B cell (primary cell): ENCODE measurements at regions not wholly inside any gene's neighbourhood (a gene's known extent, or its start where the extent isn't known, plus 50 kb on each side); places are given as distances from the start of the nearest gene placed in this dataset.

ENCODE experiments used
- ATAC-seq: fragments of 200-7000 bp; cut with Tn5 transposase; one replicate; pipeline ENCODE4 v1.10.0; 2021; ENCODE audit warnings: low read depth, mild to moderate bottlenecking, moderate number of reproducible peaks, moderate library complexity
- CTCF ChIA-PET: fragments of 350-600 bp; sonication (Branson Sonifier 250); formaldehyde crosslinking; loops from one replicate; lab custom pipeline; 2021; ENCODE audit warnings: antibody characterized with exemption, inconsistent platforms; lab: Charles Lee
- POLR2A ChIA-PET: fragments of 350-600 bp; sonication (Branson Sonifier 250); formaldehyde crosslinking; loops from one replicate; lab custom pipeline; 2021; ENCODE audit warnings: antibody characterized with exemption; lab: Charles Lee
- DNase-seq: peaks from one replicate; pipeline ENCODE4 v3.0.0; 2013
- H2AFZ ChIP-seq: 2 replicates; pipeline ENCODE4 v1.6.1; 2012; ENCODE audit warnings: mild to moderate bottlenecking, low read depth, low read length; ENCODE audit not compliant: insufficient read depth, poor library complexity, severe bottlenecking
- H3K27ac ChIP-seq, 2 donors: 1 replicate in 1 of 2; 2 replicates in 1 of 2; pipeline ENCODE4 v1.5.1; 2012 to 2013; ENCODE audit warnings: low read length in 2 of 2, mild to moderate bottlenecking in 2 of 2, moderate library complexity in 1 of 2
- H3K27me3 ChIP-seq, 4 experiments: fragments of 200-600 bp in 1 of 4; sonication (generic) in 1 of 4; replicated peaks in 1 of 4; 1 replicate in 2 of 4; 2 replicates in 2 of 4; pipeline versions ENCODE4 v1.6.1 to v1.7.0; 2013 to 2016; ENCODE audit warnings: low read length in 3 of 4, mild to moderate bottlenecking in 2 of 4, mixed read lengths in 1 of 4, moderate library complexity in 1 of 4; ENCODE audit not compliant: insufficient read depth in 4 of 4, control insufficient read depth in 3 of 4; ENCODE audit errors: control extremely low read depth in 1 of 4
- H3K36me3 ChIP-seq, 2 experiments: replicated peaks in 1 of 2; 1 replicate in 1 of 2; 2 replicates in 1 of 2; pipeline versions ENCODE4 v1.6.1 to v1.7.1; 2013; ENCODE audit warnings: low read length in 1 of 2; ENCODE audit not compliant: insufficient read depth in 2 of 2, control insufficient read depth in 1 of 2; ENCODE audit errors: control extremely low read depth in 1 of 2, extremely low read depth in 1 of 2
- H3K4me1 ChIP-seq, 2 donors: fragments of 200-600 bp in 1 of 2; sonication (generic) in 1 of 2; 1 replicate in 1 of 2; 2 replicates in 1 of 2; pipeline versions ENCODE4 v1.5.1 to v1.6.1; 2013 to 2017; ENCODE audit warnings: low read length in 2 of 2; ENCODE audit not compliant: control insufficient read depth in 2 of 2, insufficient read depth in 2 of 2
- H3K4me2 ChIP-seq: replicated peaks from 2 replicates; pipeline ENCODE3; 2012; ENCODE audit warnings: mild to moderate bottlenecking, low read depth, low read length; ENCODE audit not compliant: poor library complexity, severe bottlenecking
- H3K4me3 ChIP-seq, 5 experiments: fragments of 200-600 bp in 1 of 5; sonication (generic) in 1 of 5; 1 replicate in 3 of 5; 2 replicates in 2 of 5; pipeline versions ENCODE4 v1.5.1 to v1.7.0; 2011 to 2016; ENCODE audit warnings: low read length in 4 of 5, mild to moderate bottlenecking in 4 of 5, low read depth in 2 of 5, control low read depth in 1 of 5, moderate library complexity in 1 of 5; ENCODE audit not compliant: insufficient read depth in 1 of 5; ENCODE audit errors: control extremely low read depth in 1 of 5, extremely low read depth in 1 of 5
- H3K79me2 ChIP-seq: fragments of 200-600 bp; sonication (generic); one replicate; pipeline ENCODE4 v1.6.0; 2016; ENCODE audit warnings: low read length; ENCODE audit not compliant: control insufficient read depth, insufficient read depth
- H3K9ac ChIP-seq: fragments of 200-600 bp; sonication (generic); 2 replicates; pipeline ENCODE4 v1.6.1; 2017; ENCODE audit warnings: mild to moderate bottlenecking, low read length, moderate library complexity
- H3K9me3 ChIP-seq, 3 donors: one replicate each; pipeline versions ENCODE4 v1.6.1 to v1.7.1; 2013; ENCODE audit warnings: low read length in 2 of 3; ENCODE audit not compliant: control insufficient read depth in 2 of 3, insufficient read depth in 1 of 3; ENCODE audit errors: control extremely low read depth in 1 of 3
- H4K20me1 ChIP-seq: 2 replicates; pipeline ENCODE4 v1.6.0; 2012; ENCODE audit warnings: mild to moderate bottlenecking, low read length; ENCODE audit not compliant: insufficient read depth, control insufficient read depth, poor library complexity, severe bottlenecking
- H3K27ac Mint-ChIP-seq: one replicate; pipeline ENCODE4 v1.8.0; 2021; ENCODE audit warnings: mixed read lengths
- H3K27me3 Mint-ChIP-seq: one replicate; pipeline ENCODE4 v1.8.0; 2021; ENCODE audit warnings: mixed read lengths
- H3K4me1 Mint-ChIP-seq: one replicate; pipeline ENCODE4 v1.8.0; 2021; ENCODE audit warnings: mixed read lengths
- H3K4me3 Mint-ChIP-seq: one replicate; pipeline ENCODE4 v1.8.0; 2021; ENCODE audit warnings: mixed read lengths
- H3K9me3 Mint-ChIP-seq: one replicate; pipeline ENCODE4 v1.8.0; 2022; ENCODE audit warnings: mixed read lengths; ENCODE audit not compliant: insufficient read depth
- CTCF ChIP-seq: fragments of 200-600 bp; IDR thresholded peaks from one replicate; pipeline ENCODE4 v1.8.0; 2022; ENCODE audit warnings: antibody characterized with exemption, mild to moderate bottlenecking
- EZH2 ChIP-seq: IDR thresholded peaks from 2 replicates; pipeline ENCODE4 v1.6.1; 2012; ENCODE audit warnings: borderline replicate concordance, low read depth, mild to moderate bottlenecking, moderate library complexity, low read length; ENCODE audit not compliant: insufficient read depth, poor library complexity, severe bottlenecking
- WGBS: methylation state at CpG from one replicate; pipeline ENCODE4 v1.1.5; 2013; ENCODE audit warnings: missing lambda C conversion rate; ENCODE audit not compliant: insufficient coverage; 5-methylcytosine and 5-hydroxymethylcytosine counted together
- intact Hi-C: fragments of 100-400 bp; cut with micrococcal nuclease; formaldehyde crosslinking; loops from one replicate; pipeline ENCODE4 v1.10.0; 2022

DNA sequence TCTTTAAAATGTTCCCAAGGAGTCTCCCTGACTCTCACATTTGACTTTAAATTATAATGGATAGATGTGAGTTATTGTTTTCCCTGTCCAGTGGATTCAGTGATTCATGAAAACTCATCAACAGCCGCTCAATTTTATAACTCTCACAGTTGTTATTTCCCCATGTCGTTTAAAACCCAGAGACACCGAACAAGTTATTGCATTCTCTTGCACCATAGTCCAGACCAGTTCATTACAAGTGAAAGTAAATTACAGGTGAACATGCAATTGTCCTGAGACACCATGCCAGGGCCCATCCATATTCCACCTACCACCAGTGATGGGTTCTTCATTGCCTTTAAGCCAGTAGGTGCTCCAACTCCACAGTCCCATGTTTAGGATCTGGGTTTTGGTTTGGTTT is 85.7 kb upstream of the CMKLR1 start:
- H3K36me3 ChIP-seq, result no peaks in the 10 kb centered on the region
- Mint-ChIP-seq H3K27me3 (peaks cover 28% of the 10 kb centered on the region), H3K4me3 (no peak overlapping the region), H3K4me1 (no peaks in the 10 kb centered on the region), H3K27ac (no peak overlapping the region), H3K9me3 (peaks cover under 1% of the 10 kb centered on the region)
- H3K27me3 ChIP-seq, result peaks cover 0 to 9% (median 0%) of the 10 kb centered on the region in 4 experiments
- TF ChIP-seq CTCF (no peak), EZH2 (no peak)
- no peak overlapping the region for H3K4me3 ChIP-seq
- H4K20me1 ChIP-seq, result no peaks in the 10 kb centered on the region
- ChIA-PET CTCF (no interaction called here), POLR2A (no interaction called here)
- H3K9me3 ChIP-seq, result peaks cover 0 to 2% (median 0%) of the 10 kb centered on the region in 3 donors
- H2AFZ ChIP-seq, result no peak overlapping the region
- H3K4me1 ChIP-seq, result no peaks in the 10 kb centered on the region
- no peaks in the 10 kb centered on the region for H3K79me2 ChIP-seq
- DNase-seq (no peak), ATAC-seq (no peak)
- H3K4me2 ChIP-seq, result no peak overlapping the region
- no peak overlapping the region for H3K9ac ChIP-seq
- 100% methylated on average over 2 of the region's 3 CpGs for WGBS
- intact Hi-C loops, result no loop called here
- no peak overlapping the region for H3K27ac ChIP-seq

- Mint-ChIP-seq H3K4me3 (no peak overlapping the region), H3K27ac (no peak overlapping the region), H3K4me1 (no peaks in the 10 kb centered on the region), H3K27me3 (peaks cover 28% of the 10 kb centered on the region), H3K9me3 (peaks cover 3% of the 10 kb centered on the region)
- Histone ChIP-seq H3K79me2 (no peaks in the 10 kb centered on the region), H3K9ac (no peak overlapping the region), H3K27ac (no peak overlapping the region), H3K9me3 (no peaks in the 10 kb centered on the region), H3K4me1 (no peaks in the 10 kb centered on the region), H3K27me3 (peaks cover 0 to 9% (median 0%) of the 10 kb centered on the region in 4 experiments), H4K20me1 (no peaks in the 10 kb centered on the region), H3K4me3 (no peak overlapping the region), H3K4me2 (no peak overlapping the region), H3K36me3 (no peaks in the 10 kb centered on the region), H2AFZ (no peak overlapping the region)
- ChIA-PET POLR2A (no interaction called here), CTCF (no interaction called here)
- ATAC-seq (no peak), DNase-seq (no peak)
- no peak for TF ChIP-seq EZH2
- intact Hi-C loops, result no loop called here
- WGBS, result 93% methylated on average over 3 of the region's 4 CpGs
Observed at GRCh38 chr12:108424026-108424425, 84.9 kb upstream of the CMKLR1 start.
